Naive thymus-derived CD8-positive, alpha-beta T cell (primary cell): ENCODE measurements at regions not wholly inside any gene's neighbourhood (a gene's known extent, or its start where the extent isn't known, plus 50 kb on each side); places are given as distances from the start of the nearest gene placed in this dataset.

Source experiments
- ATAC-seq, 2 donors: fragments of 150-1000 bp; cut with Tn5 transposase in 1 of 2; sonication (Bioruptor Pico), chemical (Tn5 transposase) in 1 of 2; 1 replicate in 1 of 2; 2 replicates in 1 of 2; pipeline ENCODE4 v1.10.0; 2021; ENCODE audit warnings: mild to moderate bottlenecking in 2 of 2, moderate library complexity in 2 of 2
- POLR2A ChIA-PET: fragments of 350-600 bp; sonication (Branson Sonifier 250); formaldehyde crosslinking; loops from one replicate; lab custom pipeline; 2021; ENCODE audit warnings: antibody characterized with exemption; lab: Charles Lee
- DNase-seq, 10 donors: peaks; one replicate each; pipeline versions ENCODE4 v3.0.0 to v3.0.0-alpha.2; 2020 to 2022
- H3K27ac Mint-ChIP-seq, 10 donors: one replicate each; pipeline ENCODE4 v1.8.0; 2020 to 2022; ENCODE audit warnings: mild to moderate bottlenecking in 10 of 10, mixed read lengths in 10 of 10, moderate library complexity in 4 of 10, inconsistent platforms in 1 of 10
- H3K27me3 Mint-ChIP-seq, 5 donors: one replicate each; pipeline ENCODE4 v1.8.0; 2021 to 2022; ENCODE audit warnings: mixed read lengths in 5 of 5
- H3K36me3 Mint-ChIP-seq, 3 donors: one replicate each; pipeline ENCODE4 v1.8.0; 2020 to 2022; ENCODE audit warnings: mixed read lengths in 3 of 3, mild to moderate bottlenecking in 2 of 3, inconsistent platforms in 1 of 3
- H3K4me1 Mint-ChIP-seq, 4 donors: one replicate each; pipeline ENCODE4 v1.8.0; 2021 to 2022; ENCODE audit warnings: mixed read lengths in 4 of 4
- H3K4me3 Mint-ChIP-seq, 10 donors: one replicate each; pipeline ENCODE4 v1.8.0; 2020 to 2022; ENCODE audit warnings: mild to moderate bottlenecking in 10 of 10, mixed read lengths in 10 of 10, moderate library complexity in 6 of 10, inconsistent platforms in 1 of 10
- H3K9me3 Mint-ChIP-seq, 9 donors: one replicate each; pipeline ENCODE4 v1.8.0; 2020 to 2022; ENCODE audit warnings: mixed read lengths in 9 of 9, mild to moderate bottlenecking in 3 of 9, inconsistent platforms in 1 of 9, moderate library complexity in 1 of 9

GRCh38 chr17:33802349-33803198, 452.5 kb upstream of the CCL2 start:
- Mint-ChIP-seq H3K27me3 (peaks cover 13 to 71% (median 35%) of the 10 kb centered on the region in 5 donors), H3K4me3 (no peak overlapping the region), H3K27ac (no peak overlapping the region), H3K9me3 (no peaks in the 10 kb centered on the region), H3K4me1 (no peaks in the 10 kb centered on the region), H3K36me3 (no peaks in the 10 kb centered on the region)
- POLR2A ChIA-PET, result no interaction called here
- DNase-seq (no peak), ATAC-seq (no peak)

- Mint-ChIP-seq H3K9me3 (no peaks in the 10 kb centered on the region), H3K4me3 (no peak overlapping the region), H3K4me1 (no peaks in the 10 kb centered on the region), H3K36me3 (no peaks in the 10 kb centered on the region), H3K27ac (no peak overlapping the region), H3K27me3 (peaks cover 10 to 64% (median 29%) of the 10 kb centered on the region in 5 donors)
- no peak for DNase-seq
- ATAC-seq, result no peak
- POLR2A ChIA-PET, result no interaction called here
These were observed 451.8 kb upstream of the CCL2 start for GRCh38 chr17:33803199-33803685.

- Mint-ChIP-seq H3K9me3 (no peaks in the 10 kb centered on the region), H3K27me3 (peaks cover 10 to 62% (median 29%) of the 10 kb centered on the region in 5 donors), H3K36me3 (no peaks in the 10 kb centered on the region), H3K4me1 (no peaks in the 10 kb centered on the region), H3K4me3 (no peak overlapping the region), H3K27ac (no peak overlapping the region)
- DNase-seq, result no peak
- POLR2A ChIA-PET, result no interaction called here
- no peak for ATAC-seq
These were observed 451.4 kb upstream of the CCL2 start for GRCh38 chr17:33803686-33804085.

- ATAC-seq (no peak), DNase-seq (no peak)
- Mint-ChIP-seq H3K4me3 (no peak overlapping the region), H3K27ac (no peak overlapping the region), H3K27me3 (peaks cover 8 to 57% (median 26%) of the 10 kb centered on the region in 5 donors), H3K4me1 (no peaks in the 10 kb centered on the region), H3K9me3 (no peaks in the 10 kb centered on the region), H3K36me3 (no peaks in the 10 kb centered on the region)
- POLR2A ChIA-PET, result no interaction called here
These were observed 450.7 kb upstream of the CCL2 start for GRCh38 chr17:33804401-33804800.

- POLR2A ChIA-PET, result no interaction called here
- no peaks in the 10 kb centered on the region for H3K4me1 Mint-ChIP-seq
- H3K9me3 Mint-ChIP-seq, result no peaks in the 10 kb centered on the region
- H3K27me3 Mint-ChIP-seq, result peaks cover 7 to 36% (median 22%) of the 10 kb centered on the region in 5 donors
- DNase-seq (no peak), ATAC-seq (no peak)
- H3K4me3 Mint-ChIP-seq, result no peak overlapping the region
- H3K36me3 Mint-ChIP-seq, result no peaks in the 10 kb centered on the region
- no peak overlapping the region for H3K27ac Mint-ChIP-seq
These were observed 448.5 kb upstream of the CCL2 start for GRCh38 chr17:33806631-33807030.

GRCh38 chr17:33809748-33810147, 445.3 kb upstream of the CCL2 start:
- Mint-ChIP-seq H3K9me3 (no peaks in the 10 kb centered on the region), H3K27ac (no peak overlapping the region), H3K36me3 (no peaks in the 10 kb centered on the region), H3K4me3 (no peak overlapping the region), H3K4me1 (no peaks in the 10 kb centered on the region), H3K27me3 (peaks cover 4 to 29% (median 13%) of the 10 kb centered on the region in 5 donors)
- POLR2A ChIA-PET, result no interaction called here
- DNase-seq, result no peak
- ATAC-seq, result no peak

GRCh38 chr17:33811004-33811760, 443.9 kb upstream of the CCL2 start:
- Mint-ChIP-seq H3K4me1 (no peaks in the 10 kb centered on the region), H3K27ac (no peak overlapping the region), H3K4me3 (no peak overlapping the region), H3K36me3 (no peaks in the 10 kb centered on the region), H3K9me3 (no peaks in the 10 kb centered on the region), H3K27me3 (peaks cover 5 to 27% (median 9%) of the 10 kb centered on the region in 5 donors)
- DNase-seq (no peak), ATAC-seq (no peak)
- POLR2A ChIA-PET, result no interaction called here

GRCh38 chr17:33811984-33812577, 443.0 kb upstream of the CCL2 start:
- Mint-ChIP-seq H3K9me3 (no peaks in the 10 kb centered on the region), H3K27me3 (peaks cover 5 to 27% (median 9%) of the 10 kb centered on the region in 5 donors)
- no peak for ATAC-seq

GRCh38 chr17:33814852-33815251, 440.2 kb upstream of the CCL2 start:
- ATAC-seq, result no peak
- Mint-ChIP-seq H3K36me3 (no peaks in the 10 kb centered on the region), H3K9me3 (no peaks in the 10 kb centered on the region), H3K27me3 (peaks cover 5 to 21% (median 14%) of the 10 kb centered on the region in 5 donors), H3K4me1 (no peaks in the 10 kb centered on the region), H3K27ac (no peak overlapping the region), H3K4me3 (no peak overlapping the region)
- no peak for DNase-seq
- POLR2A ChIA-PET, result no interaction called here

More at GRCh38 chr17:33811984-33812577, 443.0 kb upstream of the CCL2 start:
- POLR2A ChIA-PET, result no interaction called here
- H3K4me3 Mint-ChIP-seq, result no peak overlapping the region
- no peaks in the 10 kb centered on the region for H3K4me1 Mint-ChIP-seq
- H3K27ac Mint-ChIP-seq, result no peak overlapping the region
- H3K36me3 Mint-ChIP-seq, result no peaks in the 10 kb centered on the region
- no peak for DNase-seq

- Mint-ChIP-seq H3K9me3 (no peaks in the 10 kb centered on the region), H3K4me3 (no peak overlapping the region), H3K27ac (no peak overlapping the region), H3K27me3 (peaks cover 6 to 23% (median 14%) of the 10 kb centered on the region in 5 donors), H3K36me3 (no peaks in the 10 kb centered on the region), H3K4me1 (no peaks in the 10 kb centered on the region)
- no peak for DNase-seq
- POLR2A ChIA-PET, result no interaction called here
- ATAC-seq, result no peak
These were observed 439.0 kb upstream of the CCL2 start for GRCh38 chr17:33816036-33816435.

GRCh38 chr17:33816842-33817617, 438.1 kb upstream of the CCL2 start:
- DNase-seq (no peak), ATAC-seq (no peak)
- Mint-ChIP-seq H3K27me3 (peaks cover 6 to 29% (median 14%) of the 10 kb centered on the region in 5 donors), H3K9me3 (no peaks in the 10 kb centered on the region), H3K36me3 (no peaks in the 10 kb centered on the region), H3K4me1 (no peaks in the 10 kb centered on the region), H3K4me3 (no peak overlapping the region), H3K27ac (no peak overlapping the region)
- POLR2A ChIA-PET, result no interaction called here

- Mint-ChIP-seq H3K27ac (no peak overlapping the region), H3K4me3 (no peak overlapping the region), H3K27me3 (peaks cover 7 to 34% (median 9%) of the 10 kb centered on the region in 5 donors), H3K36me3 (no peaks in the 10 kb centered on the region), H3K4me1 (no peaks in the 10 kb centered on the region), H3K9me3 (no peaks in the 10 kb centered on the region)
- DNase-seq (no peak), ATAC-seq (no peak)
- POLR2A ChIA-PET, result no interaction called here
These were observed 435.5 kb upstream of the CCL2 start for GRCh38 chr17:33819539-33819938.
